ENCODE measurements at regions not wholly inside any gene's neighbourhood (a gene's known extent, or its start where the extent isn't known, plus 50 kb on each side); places are given as distances from the start of the nearest gene placed in this dataset.

DNA sequence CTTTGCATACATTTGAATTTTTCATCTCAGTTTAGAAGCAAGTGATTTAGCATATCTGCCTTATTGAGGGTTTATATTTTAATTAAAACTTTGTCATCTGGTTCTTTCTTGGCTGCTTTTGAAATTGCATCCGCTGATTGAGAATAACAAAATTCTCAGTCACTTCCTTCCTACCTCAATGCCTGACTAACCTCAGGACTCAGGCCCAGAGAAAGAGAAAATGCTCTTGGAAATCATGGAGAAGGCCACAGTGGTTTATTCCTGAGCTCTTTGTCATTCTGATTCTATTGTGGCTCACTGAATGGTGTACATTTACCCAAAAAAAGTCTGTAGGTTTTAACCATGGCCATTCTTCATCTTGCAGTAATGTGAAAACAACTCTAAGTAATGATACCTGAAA, 533.9 kb downstream of the TBL1XR1 start:
- Histone ChIP-seq H3K4me1 (peaks cover 10 to 20% (median 16%) of the 10 kb centered on the region in 10 experiments; a peak in 18 of 20 replicates), H3K9me3 (replicated peaks in 1 of 11) (no peaks in the 10 kb centered on the region; a peak in 1 of 22 replicates), H3K4me3 (no peak overlapping the region), H3K36me3 (no peaks in the 10 kb centered on the region), H3K9ac (peak overlapping the region in 1 of 11 experiments; percentile 41; a peak in 1 of 22 replicates), H3K27me3 (no peaks in the 10 kb centered on the region), H3K4me2 (peak overlapping the region in 9 of 11 experiments; percentile 17 to 62 (median 49); a peak in 14 of 22 replicates), H4K20me1 (no peaks in the 10 kb centered on the region), H3K27ac (peak overlapping the region in 3 of 11 experiments; percentile 1 to 31 (median 29); a peak in 3 of 22 replicates)
- no peak for TF ChIP-seq Cebpa-rat (IDR thresholded peaks at IDR 0.05)

DNA sequence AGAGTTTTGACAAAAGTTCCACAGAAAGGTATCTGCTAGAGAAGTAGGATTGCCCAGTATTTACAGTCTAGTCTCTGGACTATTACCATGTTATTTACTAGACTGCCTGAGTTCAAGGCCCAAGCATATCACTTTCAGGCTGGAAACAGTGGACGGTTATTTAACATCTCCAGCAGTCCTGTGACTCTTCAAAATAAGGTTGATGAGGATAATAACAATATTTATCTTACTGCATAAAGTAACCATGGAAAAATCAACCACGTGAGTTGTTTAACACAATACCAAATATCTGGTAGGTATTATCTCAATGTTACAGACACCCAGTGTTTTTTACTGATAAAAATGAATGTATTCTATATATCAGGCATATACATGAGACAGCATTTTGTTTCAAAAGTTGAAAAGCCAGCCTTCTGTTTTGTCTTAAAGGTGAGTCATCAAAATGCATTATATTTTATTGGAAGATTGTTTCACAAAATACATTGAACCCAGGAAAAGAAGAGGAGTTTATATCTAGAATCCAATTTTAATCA, 535.8 kb downstream of the TBL1XR1 start:
- H3K36me3 ChIP-seq: no peaks in the 10 kb centered on the region
- no peaks in the 10 kb centered on the region for H4K20me1 ChIP-seq
- no peak overlapping the region for H3K4me3 ChIP-seq
- no peaks in the 10 kb centered on the region for H3K9me3 ChIP-seq (replicated peaks in 1 of 11)
- no peak overlapping the region for H3K9ac ChIP-seq
- peaks cover 10 to 20% (median 16%) of the 10 kb centered on the region in 10 experiments; a peak in 18 of 20 replicates for H3K4me1 ChIP-seq
- TF ChIP-seq Cebpa-rat (IDR thresholded peaks at IDR 0.05): no peak
- no peak overlapping the region for H3K27ac ChIP-seq
- no peak overlapping the region for H3K4me2 ChIP-seq
- no peaks in the 10 kb centered on the region for H3K27me3 ChIP-seq

DNA sequence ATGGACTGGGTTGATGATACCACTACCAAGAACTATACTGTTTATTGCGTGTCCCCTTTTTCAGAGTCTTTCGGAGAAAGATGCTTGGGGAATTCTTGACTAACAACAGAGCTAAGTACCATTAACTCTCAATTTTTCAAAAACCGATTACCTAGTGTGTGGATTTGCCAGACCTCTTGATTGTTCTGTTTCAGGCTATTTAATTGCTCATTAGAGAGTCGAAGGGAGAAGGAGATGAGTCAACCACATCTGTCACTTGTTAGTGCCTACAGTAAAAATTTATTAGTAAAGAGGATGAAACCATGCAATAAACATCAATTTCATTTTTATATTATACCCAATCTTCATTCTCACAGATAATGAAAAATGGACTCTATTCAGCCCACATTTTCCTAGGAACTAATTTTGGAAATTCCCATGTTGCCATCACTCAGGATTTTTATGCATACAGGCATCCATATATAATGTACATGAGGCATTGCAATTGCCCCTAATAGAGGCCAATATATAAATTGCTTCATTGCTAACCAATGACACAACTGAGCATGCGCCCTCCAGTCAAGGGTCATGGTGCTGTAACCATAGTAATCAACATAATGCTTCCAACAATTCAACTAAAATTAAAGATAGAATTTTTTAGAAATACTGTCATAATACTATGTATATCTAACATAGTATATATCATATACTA, 541.7 kb downstream of the TBL1XR1 start:
- TF ChIP-seq Cebpa-rat (IDR thresholded peaks at IDR 0.05): no peak
- no peak overlapping the region for H3K4me2 ChIP-seq

DNA sequence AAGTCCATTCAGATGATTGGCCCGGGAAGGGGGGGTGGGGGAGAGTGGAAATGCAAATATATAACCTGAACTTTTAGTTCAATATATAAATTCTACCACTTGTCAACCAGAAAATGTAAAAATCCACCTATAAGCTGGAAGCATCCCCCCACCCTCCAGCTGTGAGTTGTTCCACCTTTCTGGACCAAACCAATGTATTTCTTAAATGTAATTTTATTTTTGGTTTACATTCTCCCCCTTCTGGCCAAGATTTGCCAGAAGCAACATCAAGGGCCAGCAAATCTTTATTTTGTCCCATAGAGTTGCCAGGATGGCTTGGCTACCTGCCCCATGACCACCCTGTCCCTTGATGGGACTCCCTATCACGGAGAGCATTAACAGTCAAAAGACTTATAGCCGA, 545.7 kb downstream of the TBL1XR1 start:
- no peaks in the 10 kb centered on the region for H3K36me3 ChIP-seq
- H3K9me3 ChIP-seq (replicated peaks in 1 of 11): no peaks in the 10 kb centered on the region
- no peak overlapping the region for H3K27ac ChIP-seq
- no peaks in the 10 kb centered on the region for H3K27me3 ChIP-seq
- TF ChIP-seq Cebpa-rat (IDR thresholded peaks at IDR 0.05): no peak
- H3K4me1 ChIP-seq: no peaks in the 10 kb centered on the region
- H4K20me1 ChIP-seq: no peaks in the 10 kb centered on the region
- H3K9ac ChIP-seq: no peak overlapping the region
- H3K4me2 ChIP-seq: no peak overlapping the region
- no peak overlapping the region for H3K4me3 ChIP-seq

More for the DNA sequence above, 541.7 kb downstream of the TBL1XR1 start:
- Histone ChIP-seq H3K27me3 (no peaks in the 10 kb centered on the region), H4K20me1 (no peaks in the 10 kb centered on the region), H3K4me3 (no peak overlapping the region), H3K27ac (no peak overlapping the region), H3K4me1 (no peaks in the 10 kb centered on the region), H3K36me3 (no peaks in the 10 kb centered on the region), H3K9ac (no peak overlapping the region), H3K9me3 (replicated peaks in 1 of 11) (no peaks in the 10 kb centered on the region)

DNA sequence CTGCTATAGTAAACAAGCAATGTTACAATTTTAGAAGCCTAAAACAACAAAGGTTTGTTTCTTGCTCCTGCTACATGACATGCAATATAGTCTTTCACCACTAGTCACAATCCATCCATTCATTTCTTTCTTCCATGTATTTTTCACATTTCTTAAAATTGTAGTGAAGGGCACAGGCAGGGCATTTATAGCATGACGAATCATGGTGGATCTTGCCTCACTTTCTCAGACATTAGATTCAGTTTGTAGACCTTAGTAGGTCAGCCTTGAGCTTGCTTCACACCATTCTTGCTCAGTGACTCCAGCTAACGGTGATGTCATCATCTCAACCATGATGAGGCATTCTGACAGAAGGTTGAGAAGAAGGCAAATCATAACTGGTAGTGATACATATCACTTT, 546.8 kb downstream of the TBL1XR1 start:
- Histone ChIP-seq H4K20me1 (no peaks in the 10 kb centered on the region), H3K27me3 (no peaks in the 10 kb centered on the region), H3K4me3 (no peak overlapping the region), H3K9ac (no peak overlapping the region), H3K9me3 (replicated peaks in 1 of 11) (no peaks in the 10 kb centered on the region), H3K4me2 (no peak overlapping the region), H3K36me3 (no peaks in the 10 kb centered on the region), H3K4me1 (no peaks in the 10 kb centered on the region), H3K27ac (no peak overlapping the region)
- TF ChIP-seq Cebpa-rat (IDR thresholded peaks at IDR 0.05): no peak

DNA sequence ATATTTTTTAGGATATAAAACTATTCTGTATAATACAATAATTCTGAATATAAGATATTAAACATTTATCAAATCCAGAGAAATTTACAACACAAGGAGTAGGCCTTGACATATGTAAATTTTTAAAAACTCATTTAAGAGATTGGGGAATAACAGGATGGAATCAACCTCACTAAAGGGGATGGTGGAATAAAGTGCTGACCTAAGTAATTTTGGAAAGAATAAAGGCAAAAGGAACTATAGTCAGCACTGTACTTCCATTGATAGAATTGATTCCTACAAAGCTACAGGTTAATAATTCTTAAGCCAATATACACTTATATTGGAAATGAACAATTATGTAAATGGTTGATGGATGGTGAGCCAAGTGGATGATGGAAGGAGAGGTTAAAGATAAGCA, 549.3 kb downstream of the TBL1XR1 start:
- Histone ChIP-seq H3K4me2 (no peak overlapping the region), H3K9ac (no peak overlapping the region), H4K20me1 (no peaks in the 10 kb centered on the region), H3K4me1 (no peaks in the 10 kb centered on the region), H3K9me3 (replicated peaks in 1 of 11) (no peaks in the 10 kb centered on the region), H3K27me3 (no peaks in the 10 kb centered on the region), H3K27ac (no peak overlapping the region), H3K4me3 (no peak overlapping the region), H3K36me3 (no peaks in the 10 kb centered on the region)
- TF ChIP-seq Cebpa-rat (IDR thresholded peaks at IDR 0.05): no peak

DNA sequence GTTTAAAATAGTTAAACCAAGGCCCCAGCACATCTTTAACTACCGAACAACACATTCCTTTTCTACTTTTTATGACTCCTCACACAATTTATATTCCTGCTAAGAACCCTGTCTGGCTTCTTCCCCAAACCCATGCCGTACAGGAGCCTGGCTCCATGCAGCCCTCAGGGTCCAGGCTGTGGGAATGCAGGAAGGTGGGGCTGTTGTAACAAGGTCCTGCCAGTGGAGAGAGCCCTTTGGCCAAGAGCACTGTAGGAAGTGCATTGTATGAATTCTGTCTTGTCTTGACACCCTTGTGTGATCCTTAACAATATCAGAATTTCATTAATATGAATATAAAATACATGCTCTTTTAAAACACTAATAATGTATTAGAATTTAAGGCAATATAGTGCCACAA, 563.8 kb downstream of the TBL1XR1 start:
- Histone ChIP-seq H3K9ac (no peak overlapping the region), H3K4me2 (no peak overlapping the region), H4K20me1 (no peaks in the 10 kb centered on the region), H3K27ac (no peak overlapping the region), H3K4me1 (no peaks in the 10 kb centered on the region), H3K9me3 (replicated peaks in 1 of 11) (no peaks in the 10 kb centered on the region), H3K4me3 (no peak overlapping the region), H3K27me3 (no peaks in the 10 kb centered on the region), H3K36me3 (no peaks in the 10 kb centered on the region)
- no peak for TF ChIP-seq Cebpa-rat (IDR thresholded peaks at IDR 0.05)

DNA sequence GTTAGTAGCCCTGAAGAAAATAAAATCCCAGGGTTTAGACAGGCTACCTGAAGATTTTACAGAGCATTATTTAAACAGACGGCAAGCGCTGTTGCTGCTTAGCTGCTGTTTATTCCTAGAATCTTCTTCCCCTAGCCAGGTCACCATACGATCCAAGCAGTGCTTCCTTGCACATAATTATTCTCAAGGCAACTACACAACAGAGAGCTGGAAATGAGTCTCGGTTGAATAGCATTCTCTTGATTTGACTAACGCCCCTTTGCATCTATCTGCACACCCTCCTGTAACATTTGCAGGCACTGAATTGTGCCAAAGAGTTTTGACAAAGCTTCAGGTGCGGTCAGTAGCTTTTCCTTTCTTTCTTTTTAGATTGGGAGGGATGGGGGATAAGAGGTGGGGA, 564.4 kb downstream of the TBL1XR1 start:
- no peak for TF ChIP-seq Cebpa-rat (IDR thresholded peaks at IDR 0.05)
- H3K4me1 ChIP-seq: no peaks in the 10 kb centered on the region

DNA sequence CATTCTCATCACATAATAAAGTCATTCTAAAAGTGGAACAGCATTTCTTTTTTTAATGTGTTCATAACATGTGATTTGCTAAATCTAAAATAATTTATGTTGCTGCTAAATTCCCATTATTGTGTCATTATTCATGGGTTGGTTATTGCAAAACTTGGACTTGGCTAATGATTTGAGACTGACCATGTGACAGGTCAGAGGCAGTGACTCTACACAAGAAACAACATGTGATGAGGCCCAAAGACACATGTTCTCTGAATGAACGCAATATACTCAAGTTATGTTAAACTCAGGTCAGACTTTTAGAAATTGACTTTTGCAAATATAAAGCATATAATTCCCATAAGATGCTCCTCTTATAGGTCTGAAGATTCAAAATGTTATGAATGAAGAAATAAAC, 566.1 kb downstream of the TBL1XR1 start:
- Histone ChIP-seq H3K36me3 (no peaks in the 10 kb centered on the region), H3K9me3 (replicated peaks in 1 of 11) (no peaks in the 10 kb centered on the region), H3K27ac (no peak overlapping the region), H3K9ac (no peak overlapping the region), H3K4me1 (no peaks in the 10 kb centered on the region), H3K4me2 (no peak overlapping the region), H3K27me3 (no peaks in the 10 kb centered on the region), H4K20me1 (no peaks in the 10 kb centered on the region), H3K4me3 (no peak overlapping the region)
- no peak for TF ChIP-seq Cebpa-rat (IDR thresholded peaks at IDR 0.05)

More for the DNA sequence above, 564.4 kb downstream of the TBL1XR1 start:
- H3K4me2 ChIP-seq: no peak overlapping the region
- no peak overlapping the region for H3K9ac ChIP-seq
- no peaks in the 10 kb centered on the region for H3K27me3 ChIP-seq
- no peak overlapping the region for H3K4me3 ChIP-seq
- H3K9me3 ChIP-seq (replicated peaks in 1 of 11): no peaks in the 10 kb centered on the region
- H3K36me3 ChIP-seq: no peaks in the 10 kb centered on the region
- H3K27ac ChIP-seq: no peak overlapping the region
- H4K20me1 ChIP-seq: no peaks in the 10 kb centered on the region

DNA sequence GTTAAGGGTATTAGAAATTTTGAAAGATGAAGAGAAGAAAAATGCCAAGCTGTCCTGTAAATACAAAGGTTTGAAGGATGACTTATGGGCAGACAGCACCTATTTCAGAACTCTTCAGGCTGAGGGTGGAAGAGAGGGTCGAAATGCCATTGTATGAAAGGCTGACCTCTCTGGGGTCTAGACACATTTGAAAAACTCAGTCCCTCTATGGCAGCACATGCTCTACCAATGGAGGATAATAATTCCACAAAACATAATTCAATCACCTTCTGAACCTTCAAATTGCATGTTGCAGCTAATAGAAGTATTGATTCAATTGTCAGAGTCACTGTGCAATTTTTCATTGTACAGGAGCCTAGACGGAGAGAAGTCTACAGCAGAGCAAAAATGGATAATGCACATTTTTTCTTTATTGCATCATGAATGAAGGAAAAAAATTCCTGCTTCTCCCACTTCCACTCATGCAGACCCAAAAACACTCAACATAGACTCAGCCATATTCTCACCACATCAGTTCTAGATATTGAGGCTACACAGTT, 569.1 kb downstream of the TBL1XR1 start:
- H3K9me3 ChIP-seq (replicated peaks in 1 of 11): no peaks in the 10 kb centered on the region
- no peaks in the 10 kb centered on the region for H3K27me3 ChIP-seq
- H4K20me1 ChIP-seq: no peaks in the 10 kb centered on the region
- no peaks in the 10 kb centered on the region for H3K36me3 ChIP-seq
- no peak overlapping the region for H3K27ac ChIP-seq
- no peak for TF ChIP-seq Cebpa-rat (IDR thresholded peaks at IDR 0.05)
- no peak overlapping the region for H3K9ac ChIP-seq
- no peak overlapping the region for H3K4me2 ChIP-seq
- no peaks in the 10 kb centered on the region for H3K4me1 ChIP-seq
- H3K4me3 ChIP-seq: no peak overlapping the region

All from BLaER1 treated with 17β-estradiol and CSF1 and Interleukin-3, amounts not matched to agents 10 nM and 100 nM (cell line).